HPDE6-E6E7 (cell line): ENCODE measurements at regions not wholly inside any gene's neighbourhood (a gene's known extent, or its start where the extent isn't known, plus 50 kb on each side); places are given as distances from the start of the nearest gene placed in this dataset.
"Not testable (repeated sequence)": the region's sequence is repeated elsewhere in the genome, so short reads cannot be mapped to it uniquely, and the experiment has no call there.

Experiments
- DNase-seq: peaks from one replicate; pipeline ENCODE4 v3.0.0; 2011; ENCODE audit warnings: missing footprints; ENCODE audit errors: extremely low spot score

- DNase-seq: no peak
These were observed 99.0 kb upstream of the CDYL start for GRCh38 chr6:4677011-4677750.

GRCh38 chr6:4676016-4676415 is 100.2 kb upstream of the CDYL start:
- no peak for DNase-seq

GRCh38 chr6:4675121-4675520 is 101.1 kb upstream of the CDYL start:
- no peak for DNase-seq

- DNase-seq: no peak
These were observed 102.3 kb upstream of the CDYL start for GRCh38 chr6:4673861-4674260.

- DNase-seq: no peak
These were observed 103.4 kb upstream of the CDYL start for GRCh38 chr6:4672772-4673171.

- no peak for DNase-seq
These were observed 104.6 kb upstream of the CDYL start for GRCh38 chr6:4671587-4672115.

- no peak for DNase-seq
These were observed 105.3 kb upstream of the CDYL start for GRCh38 chr6:4670824-4671409.

- DNase-seq: no peak
These were observed 105.9 kb upstream of the CDYL start for GRCh38 chr6:4670290-4670689.

GRCh38 chr6:4668271-4669179 is 107.7 kb upstream of the CDYL start:
- no peak for DNase-seq

- no peak for DNase-seq
These were observed 108.6 kb upstream of the CDYL start for GRCh38 chr6:4667591-4667990.

GRCh38 chr6:4666886-4667513 is 109.2 kb upstream of the CDYL start:
- DNase-seq: no peak

GRCh38 chr6:4665489-4666417 is 110.5 kb upstream of the CDYL start:
- DNase-seq: no peak

- DNase-seq: no peak
These were observed 111.3 kb upstream of the CDYL start for GRCh38 chr6:4664911-4665310.

- no peak for DNase-seq
These were observed 112.0 kb upstream of the CDYL start for GRCh38 chr6:4664117-4664626.

- DNase-seq: no peak
These were observed 113.3 kb upstream of the CDYL start for GRCh38 chr6:4662886-4663285.

GRCh38 chr6:4661391-4661790 is 114.8 kb upstream of the CDYL start:
- no peak for DNase-seq

- no peak for DNase-seq
These were observed 115.6 kb upstream of the CDYL start for GRCh38 chr6:4660377-4661321.

GRCh38 chr6:4659719-4660118 is 116.5 kb upstream of the CDYL start:
- not testable (repeated sequence) for DNase-seq

GRCh38 chr6:4658486-4658885 is 117.7 kb upstream of the CDYL start:
- no peak for DNase-seq
